ENCODE measurements at regions not wholly inside any gene's neighbourhood (a gene's known extent, or its start where the extent isn't known, plus 50 kb on each side); places are given as distances from the start of the nearest gene placed in this dataset.

DNA sequence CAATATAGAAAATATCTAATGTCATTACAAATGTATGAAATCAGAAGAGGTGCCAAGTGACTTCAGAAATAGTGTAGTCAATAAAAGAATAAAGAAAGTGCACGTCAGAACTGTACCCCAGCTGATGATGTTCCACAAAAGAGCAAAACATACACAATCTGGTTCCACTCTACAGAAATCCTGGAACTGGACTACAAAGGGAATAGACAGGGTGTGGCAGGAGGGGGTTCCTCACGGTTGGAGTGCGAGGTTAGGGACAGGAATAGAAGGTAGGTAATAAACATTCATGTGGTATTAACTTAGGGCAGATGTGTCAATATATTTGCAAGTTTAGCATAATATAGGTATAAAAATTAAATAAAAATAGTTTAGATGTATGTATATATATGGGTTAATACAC is 103.3 kb upstream of the GOLGA6L6 start:
- no peak for TF ChIP-seq POLR2A (IDR thresholded peaks at IDR 0.05)
- TF ChIP-seq, protein P1, sequence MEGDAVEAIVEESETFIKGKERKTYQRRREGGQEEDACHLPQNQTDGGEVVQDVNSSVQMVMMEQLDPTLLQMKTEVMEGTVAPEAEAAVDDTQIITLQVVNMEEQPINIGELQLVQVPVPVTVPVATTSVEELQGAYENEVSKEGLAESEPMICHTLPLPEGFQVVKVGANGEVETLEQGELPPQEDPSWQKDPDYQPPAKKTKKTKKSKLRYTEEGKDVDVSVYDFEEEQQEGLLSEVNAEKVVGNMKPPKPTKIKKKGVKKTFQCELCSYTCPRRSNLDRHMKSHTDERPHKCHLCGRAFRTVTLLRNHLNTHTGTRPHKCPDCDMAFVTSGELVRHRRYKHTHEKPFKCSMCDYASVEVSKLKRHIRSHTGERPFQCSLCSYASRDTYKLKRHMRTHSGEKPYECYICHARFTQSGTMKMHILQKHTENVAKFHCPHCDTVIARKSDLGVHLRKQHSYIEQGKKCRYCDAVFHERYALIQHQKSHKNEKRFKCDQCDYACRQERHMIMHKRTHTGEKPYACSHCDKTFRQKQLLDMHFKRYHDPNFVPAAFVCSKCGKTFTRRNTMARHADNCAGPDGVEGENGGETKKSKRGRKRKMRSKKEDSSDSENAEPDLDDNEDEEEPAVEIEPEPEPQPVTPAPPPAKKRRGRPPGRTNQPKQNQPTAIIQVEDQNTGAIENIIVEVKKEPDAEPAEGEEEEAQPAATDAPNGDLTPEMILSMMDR (IDR thresholded peaks at IDR 0.05), result no peak
